Endothelial cell of umbilical vein (primary cell): ENCODE measurements at regions not wholly inside any gene's neighbourhood (a gene's known extent, or its start where the extent isn't known, plus 50 kb on each side); places are given as distances from the start of the nearest gene placed in this dataset.

Experiments
- BruUV-seq: library from RNA; stranded (reverse); fragments of 400-500 nt; replicated peaks from 2 replicates; lab custom pipeline; 2021; lab: Mats Ljungman, UMichigan
- CTCF ChIA-PET: fragments of 300-600, 350-600 bp; sonication (Branson Sonifier 250); formaldehyde crosslinking; loops from one replicate; lab custom pipeline; 2021; ENCODE audit warnings: antibody characterized with exemption, inconsistent platforms; lab: Charles Lee
- POLR2A ChIA-PET: fragments of 300-600, 350-600 bp; sonication (Branson Sonifier 250); formaldehyde crosslinking; loops from one replicate; lab custom pipeline; 2021; ENCODE audit warnings: antibody characterized with exemption, inconsistent platforms; lab: Charles Lee
- DNase-seq: peaks from one replicate; pipeline ENCODE4 v3.0.0-alpha.2; 2011; ENCODE audit warnings: low read depth, low spot score
- FAIRE-seq: peaks from 2 replicates; lab custom pipeline; 2011; peaks lifted over from hg19 to GRCh38; lab: Jason Lieb, UNC
- H2AFZ ChIP-seq: 2 replicates; pipeline ENCODE4 v1.6.0; 2012; ENCODE audit warnings: low read depth, low read length, control low read depth, inconsistent platforms
- H3K27ac ChIP-seq: 2 replicates; pipeline ENCODE4 v1.5.1; 2011; ENCODE audit warnings: low read depth, mild to moderate bottlenecking, control low read depth, low read length, moderate library complexity; ENCODE audit not compliant: insufficient read depth
- H3K27me3 ChIP-seq, 2 experiments: 2 replicates each; pipeline versions ENCODE4 v1.6.0 to v1.6.1; 2011; ENCODE audit warnings: low read length in 2 of 2, mixed read lengths in 1 of 2; ENCODE audit not compliant: control insufficient read depth in 2 of 2, insufficient read depth in 2 of 2
- H3K36me3 ChIP-seq, 2 experiments: 2 replicates in 1 of 2; 3 replicates in 1 of 2; pipeline ENCODE4 v1.5.1; 2011; ENCODE audit warnings: low read length in 2 of 2, mild to moderate bottlenecking in 1 of 2, moderate library complexity in 1 of 2; ENCODE audit not compliant: control insufficient read depth in 2 of 2, insufficient read depth in 2 of 2; ENCODE audit errors: extremely low read depth in 1 of 2
- H3K4me1 ChIP-seq: 3 replicates; pipeline ENCODE4 v1.5.1; 2011; ENCODE audit warnings: mild to moderate bottlenecking, low read length; ENCODE audit not compliant: control insufficient read depth, insufficient read depth; ENCODE audit errors: extremely low read depth
- H3K4me2 ChIP-seq: 2 replicates; pipeline ENCODE4 v1.6.1; 2011; ENCODE audit warnings: low read length, control low read depth, mixed read lengths; ENCODE audit not compliant: insufficient read depth
- H3K4me3 ChIP-seq, 3 experiments: fragments of 200-600 bp in 1 of 3; sonication (generic), shearing (Covaris generic) in 1 of 3; replicated peaks in 1 of 3; 2 replicates each; pipeline ENCODE4 v1.5.1; 2011 to 2016; ENCODE audit warnings: control low read depth in 3 of 3, low read length in 3 of 3, mild to moderate bottlenecking in 2 of 3, inconsistent platforms in 1 of 3, low read depth in 1 of 3, moderate library complexity in 1 of 3; ENCODE audit not compliant: insufficient read depth in 1 of 3
- H3K79me2 ChIP-seq: 2 replicates; pipeline ENCODE4 v1.6.0; 2012; ENCODE audit warnings: low read length, inconsistent platforms; ENCODE audit not compliant: control insufficient read depth, insufficient read depth
- H3K9ac ChIP-seq: replicated peaks from 2 replicates; pipeline ENCODE3; 2011; ENCODE audit warnings: low read length, control low read depth; ENCODE audit not compliant: insufficient read depth; ENCODE audit errors: extremely low read depth
- H3K9me1 ChIP-seq: replicated peaks from 3 replicates; pipeline ENCODE4 v1.6.0; 2011; ENCODE audit warnings: mild to moderate bottlenecking, low read length; ENCODE audit not compliant: control insufficient read depth, insufficient read depth; ENCODE audit errors: extremely low read depth
- H3K9me3 ChIP-seq: replicated peaks from 2 replicates; pipeline ENCODE4 v1.5.1; 2012; ENCODE audit warnings: low read length, inconsistent platforms; ENCODE audit not compliant: control insufficient read depth, insufficient read depth
- H4K20me1 ChIP-seq: replicated peaks from 2 replicates; pipeline ENCODE3; 2011; ENCODE audit warnings: mild to moderate bottlenecking, low read length; ENCODE audit not compliant: control insufficient read depth, insufficient read depth; ENCODE audit errors: extremely low read depth
- CTCF ChIP-seq, 2 donors: IDR thresholded peaks; 1 replicate in 1 of 2; 2 replicates in 1 of 2; pipeline ENCODE4 v1.5.1; 2011; ENCODE audit warnings: low read length in 2 of 2, mild to moderate bottlenecking in 2 of 2, moderate library complexity in 2 of 2, control low read depth in 1 of 2, inconsistent platforms in 1 of 2, low read depth in 1 of 2; ENCODE audit not compliant: insufficient read depth in 1 of 2; ENCODE audit errors: extremely low read depth in 1 of 2
- FOS ChIP-seq: IDR thresholded peaks from 2 replicates; pipeline ENCODE4 v1.6.1; 2011; ENCODE audit warnings: mild to moderate bottlenecking, low read length, moderate library complexity, borderline replicate concordance; ENCODE audit not compliant: insufficient read depth
- JUN ChIP-seq: IDR thresholded peaks from 2 replicates; pipeline ENCODE4 v1.6.1; 2011; ENCODE audit warnings: borderline replicate concordance, low read depth; ENCODE audit not compliant: insufficient read length, insufficient read depth
- MAX ChIP-seq: IDR thresholded peaks from 2 replicates; pipeline ENCODE4 v1.6.1; 2011; ENCODE audit not compliant: insufficient read depth, insufficient read length
- MYC ChIP-seq: IDR thresholded peaks from one replicate; pipeline ENCODE4 v1.6.1; 2011; ENCODE audit warnings: mild to moderate bottlenecking, low read depth, low read length
- POLR2AphosphoS5 ChIP-seq: IDR thresholded peaks from 2 replicates; pipeline ENCODE4 v1.6.1; 2012; ENCODE audit warnings: low read depth, mild to moderate bottlenecking, control low read depth, low read length, moderate library complexity; ENCODE audit not compliant: insufficient read depth
- dilution Hi-C: fragments of 300-500 bp; cut with MboI; formaldehyde crosslinking; loops from one replicate; pipeline ENCODE4 v1.15.0; 2019; ENCODE audit warnings: low sequenced_read_pairs; ENCODE audit not compliant: extremely low pct_ligation_motif_present
- intact Hi-C: fragments of 100-400 bp; cut with micrococcal nuclease; formaldehyde crosslinking; loops from one replicate; pipeline ENCODE4 v1.10.0; 2022

GRCh38 chr2:176960736-176961520 lies 251.7 kb upstream of the HNRNPA3 start:
- dilution Hi-C loops, result no loop called here
- H3K36me3 ChIP-seq, result no peaks in the 10 kb centered on the region
- peaks cover 0 to 2% of the 10 kb centered on the region in 2 experiments for H3K27me3 ChIP-seq
- intact Hi-C loops, result no loop called here
- H4K20me1 ChIP-seq, result no peaks in the 10 kb centered on the region
- H3K4me2 ChIP-seq, result no peak overlapping the region
- no TSS peak for BruUV-seq
- TF ChIP-seq MYC, result no peak
- TF ChIP-seq FOS, result no peak
- no peak for TF ChIP-seq JUN
- TF ChIP-seq MAX, result no peak
- TF ChIP-seq POLR2AphosphoS5, result no peak
- no peak for TF ChIP-seq CTCF (IDR thresholded peaks at IDR 0.05; ENCODE audit: extremely low read depth in 1 of 2, insufficient read depth in 1 of 2, low read depth in 1 of 2, low read length in 2 of 2)
- no peak for DNase-seq
- no peak overlapping the region for H3K9ac ChIP-seq
- no peak overlapping the region for H3K4me3 ChIP-seq
- FAIRE-seq, result no peak
- no peak overlapping the region for H2AFZ ChIP-seq
- H3K9me3 ChIP-seq, result no peaks in the 10 kb centered on the region
- H3K9me1 ChIP-seq, result no peaks in the 10 kb centered on the region
- no peak overlapping the region for H3K27ac ChIP-seq
- H3K4me1 ChIP-seq, result no peaks in the 10 kb centered on the region
- CTCF ChIA-PET, result interaction anchor here (1.3 kb wide), 1 partner anchor 54 kb away, joined by 3 read pairs; no protein-coding TSS in a partner anchor
- POLR2A ChIA-PET, result no interaction called here
- no peaks in the 10 kb centered on the region for H3K79me2 ChIP-seq
